HCT116 (cell line): ENCODE measurements at regions not wholly inside any gene's neighbourhood (a gene's known extent, or its start where the extent isn't known, plus 50 kb on each side); places are given as distances from the start of the nearest gene placed in this dataset.

Experiments used
- ATAC-seq: fragments of 200-7000 bp; cut with Tn5 transposase; 2 replicates; pipeline ENCODE4 v1.9.1; 2020; ENCODE audit warnings: mild to moderate bottlenecking, moderate library complexity
- BruUV-seq: library from RNA; stranded (reverse); fragments of 400-500 nt; replicated peaks from 2 replicates; lab custom pipeline; 2021; lab: Mats Ljungman, UMichigan
- CTCF ChIA-PET: fragments of 300-600 bp; sonication (Branson Sonifier 250); formaldehyde crosslinking; loops from one replicate; lab custom pipeline; 2021; ENCODE audit warnings: antibody characterized with exemption; lab: Charles Lee
- POLR2A ChIA-PET: fragments of 300-600, 350-600 bp; sonication (Branson Sonifier 250); formaldehyde crosslinking; loops from one replicate; lab custom pipeline; 2021; ENCODE audit warnings: antibody characterized with exemption; lab: Charles Lee
- RAD21 ChIA-PET, 2 experiments: fragments of 300-600 bp; sonication (Branson Sonifier 250); formaldehyde crosslinking; loops; one replicate each; lab custom pipeline; 2023; ENCODE audit warnings: low total read pairs in 2 of 2; ENCODE audit not compliant: uncharacterized antibody in 2 of 2, unreplicated experiment in 2 of 2, low non-redundant PET in 1 of 2; lab: Charles Lee
- DNase-seq: peaks from one replicate; pipeline ENCODE4 v3.0.0-alpha.2; 2010; ENCODE audit warnings: low read depth, low spot score
- H2AFZ ChIP-seq: fragments of 200-600 bp; shearing (Covaris generic), sonication (generic); 2 replicates; pipeline ENCODE4 v1.6.1; 2017; ENCODE audit warnings: low read depth, mixed run types, mixed read lengths, antibody characterized with exemption, low read length; ENCODE audit not compliant: poor library complexity, severe bottlenecking
- H3K27ac ChIP-seq: 2 replicates; pipeline ENCODE4 v1.5.1; 2012; ENCODE audit warnings: low read depth, low read length
- H3K27me3 ChIP-seq: fragments of 200-600 bp; sonication (generic); 2 replicates; pipeline ENCODE4 v1.6.1; 2016; ENCODE audit warnings: mixed run types, low read length, mixed read lengths; ENCODE audit not compliant: insufficient read depth
- H3K36me3 ChIP-seq, 2 experiments: fragments of 200-500 bp in 1 of 2; fragments of 200-600 bp in 1 of 2; sonication (Bioruptor generic) in 1 of 2; sonication (generic) in 1 of 2; 2 replicates each; pipeline versions ENCODE4 v1.5.1 to v1.6.1; 2014 to 2016; ENCODE audit warnings: low read length in 2 of 2, inconsistent platforms in 1 of 2, mixed read lengths in 1 of 2, mixed run types in 1 of 2; ENCODE audit not compliant: insufficient read depth in 2 of 2, control insufficient read depth in 1 of 2
- H3K4me1 ChIP-seq, 2 experiments: fragments of 200-600 bp in 1 of 2; sonication (generic) in 1 of 2; 2 replicates each; pipeline versions ENCODE4 v1.5.1 to v1.6.1; 2012 to 2017; ENCODE audit warnings: low read length in 2 of 2, inconsistent platforms in 1 of 2, mild to moderate bottlenecking in 1 of 2, mixed read lengths in 1 of 2, mixed run types in 1 of 2, moderate library complexity in 1 of 2; ENCODE audit not compliant: insufficient read depth in 2 of 2, control insufficient read depth in 1 of 2
- H3K4me2 ChIP-seq: fragments of 200-600 bp; sonication (generic); 2 replicates; pipeline ENCODE4 v1.6.1; 2017; ENCODE audit warnings: mixed run types, low read length, mixed read lengths
- H3K4me3 ChIP-seq, 2 experiments: fragments of 200-600 bp in 1 of 2; sonication (generic) in 1 of 2; replicated peaks in 1 of 2; 2 replicates each; pipeline ENCODE4 v1.5.1; 2011 to 2016; ENCODE audit warnings: low read length in 2 of 2, control low read depth in 1 of 2, low read depth in 1 of 2, mild to moderate bottlenecking in 1 of 2, mixed read lengths in 1 of 2, mixed run types in 1 of 2
- H3K79me2 ChIP-seq: fragments of 200-600 bp; sonication (generic); 2 replicates; pipeline ENCODE4 v1.6.1; 2017; ENCODE audit warnings: mild to moderate bottlenecking, mixed run types, low read length, moderate library complexity, mixed read lengths; ENCODE audit not compliant: insufficient read depth
- H3K9ac ChIP-seq: fragments of 200-600 bp; sonication (generic); 2 replicates; pipeline ENCODE4 v1.6.1; 2016; ENCODE audit warnings: low read length, mixed read lengths
- H3K9me2 ChIP-seq: fragments of 200-600 bp; sonication (generic), shearing (Covaris generic); 2 replicates; pipeline ENCODE4 v1.6.1; 2017; ENCODE audit warnings: mixed run types, mild to moderate bottlenecking, moderate library complexity; ENCODE audit not compliant: insufficient read depth
- H3K9me3 ChIP-seq, 2 experiments: fragments of 200-500 bp in 1 of 2; fragments of 200-600 bp in 1 of 2; sonication (Bioruptor generic) in 1 of 2; sonication (generic) in 1 of 2; 2 replicates each; pipeline ENCODE4 v1.6.1; 2014 to 2017; ENCODE audit warnings: low read length in 2 of 2, mixed read lengths in 2 of 2, inconsistent platforms in 1 of 2, low read depth in 1 of 2, mild to moderate bottlenecking in 1 of 2, mixed run types in 1 of 2, moderate library complexity in 1 of 2; ENCODE audit not compliant: control insufficient read depth in 1 of 2, insufficient read depth in 1 of 2
- H4K20me1 ChIP-seq: fragments of 200-600 bp; sonication (generic), shearing (Covaris generic); 2 replicates; pipeline ENCODE4 v1.6.1; 2017; ENCODE audit warnings: mixed run types, mild to moderate bottlenecking, moderate library complexity; ENCODE audit not compliant: insufficient read depth
- CEBPB ChIP-seq: IDR thresholded peaks from 2 replicates; pipeline ENCODE4 v1.6.1; 2012; ENCODE audit warnings: low read depth
- EGR1 ChIP-seq: IDR thresholded peaks from 2 replicates; pipeline ENCODE4 v1.6.1; 2012; ENCODE audit warnings: low read depth
- EZH2 ChIP-seq: fragments of 200-600 bp; sonication (generic); IDR thresholded peaks from 2 replicates; pipeline ENCODE4 v1.6.1; 2017; ENCODE audit warnings: antibody characterized with exemption, mixed run types
- EZH2phosphoT487 ChIP-seq: fragments of 200-600 bp; IDR thresholded peaks from 2 replicates; pipeline ENCODE4 v1.6.1; 2018; ENCODE audit warnings: antibody characterized with exemption, borderline replicate concordance
- MAX ChIP-seq: IDR thresholded peaks from 2 replicates; pipeline ENCODE4 v1.6.1; 2012
- POLR2AphosphoS5 ChIP-seq: IDR thresholded peaks from 2 replicates; pipeline ENCODE4 v1.6.1; 2011; ENCODE audit warnings: mild to moderate bottlenecking, low read depth, low read length, moderate library complexity
- REST ChIP-seq: IDR thresholded peaks from 2 replicates; pipeline ENCODE4 v1.6.1; 2012; ENCODE audit warnings: low read depth
- SP1 ChIP-seq: IDR thresholded peaks from 2 replicates; pipeline ENCODE4 v1.6.1; 2012; ENCODE audit warnings: low read depth
- SRF ChIP-seq: IDR thresholded peaks from 2 replicates; pipeline ENCODE4 v1.6.1; 2012; ENCODE audit warnings: low read depth
- YY1 ChIP-seq: IDR thresholded peaks from 2 replicates; pipeline ENCODE4 v1.6.1; 2011; ENCODE audit warnings: low read length, low read depth, moderate library complexity, mild to moderate bottlenecking; ENCODE audit not compliant: insufficient replicate concordance; ENCODE audit errors: extremely low read depth
- ZBTB33 ChIP-seq: IDR thresholded peaks from 2 replicates; pipeline ENCODE4 v1.6.1; 2011; ENCODE audit warnings: mild to moderate bottlenecking, low read length, moderate library complexity; ENCODE audit not compliant: insufficient replicate concordance; ENCODE audit errors: extremely low read depth
- intact Hi-C: fragments of 100-400 bp; cut with micrococcal nuclease; formaldehyde crosslinking; loops from 2 replicates; pipeline ENCODE4 v1.10.0; 2022

GRCh38 chr6:40106840-40107239 is 172.6 kb upstream of the MOCS1 start:
- Histone ChIP-seq H2AFZ (no peak overlapping the region), H3K9ac (no peak overlapping the region), H3K36me3 (no peaks in the 10 kb centered on the region), H4K20me1 (no peaks in the 10 kb centered on the region), H3K79me2 (no peaks in the 10 kb centered on the region), H3K4me3 (no peak overlapping the region), H3K4me1 (no peaks in the 10 kb centered on the region), H3K9me3 (no peaks in the 10 kb centered on the region), H3K27ac (no peak overlapping the region), H3K9me2 (no peaks in the 10 kb centered on the region), H3K27me3 (no peaks in the 10 kb centered on the region), H3K4me2 (no peak overlapping the region)
- ChIA-PET RAD21 (no interaction called here), POLR2A (no interaction called here), CTCF (no interaction called here)
- intact Hi-C loops: no loop called here
- no peak for TF ChIP-seq EGR1
- no peak for TF ChIP-seq SRF
- no peak for TF ChIP-seq ZBTB33
- TF ChIP-seq CEBPB: no peak
- TF ChIP-seq YY1: no peak
- ATAC-seq (no peak), DNase-seq (no peak)
- no TSS peak for BruUV-seq

GRCh38 chr6:40098774-40099173 is 164.5 kb upstream of the MOCS1 start:
- Histone ChIP-seq H3K27me3 (no peaks in the 10 kb centered on the region; the same call in 1 of the 2 replicates), H4K20me1 (no peaks in the 10 kb centered on the region), H3K9ac (no peak overlapping the region), H3K4me3 (no peak overlapping the region), H3K9me3 (no peaks in the 10 kb centered on the region), H3K36me3 (no peaks in the 10 kb centered on the region), H2AFZ (no peak overlapping the region), H3K4me2 (no peak overlapping the region), H3K4me1 (no peaks in the 10 kb centered on the region), H3K27ac (no peak overlapping the region), H3K79me2 (no peaks in the 10 kb centered on the region), H3K9me2 (no peaks in the 10 kb centered on the region)
- ChIA-PET POLR2A (no interaction called here), CTCF (no interaction called here), RAD21 (no interaction called here)
- DNase-seq (no peak), ATAC-seq (no peak)
- intact Hi-C loops: no loop called here
- TF ChIP-seq REST: no peak
- no peak for TF ChIP-seq POLR2AphosphoS5
- TF ChIP-seq SP1: no peak
- no peak for TF ChIP-seq ZBTB33
- TF ChIP-seq EZH2phosphoT487: no peak
- no peak for TF ChIP-seq MAX
- TF ChIP-seq EZH2: no peak
- no TSS peak for BruUV-seq
